ENCODE measurements at regions not wholly inside any gene's neighbourhood (a gene's known extent, or its start where the extent isn't known, plus 50 kb on each side); places are given as distances from the start of the nearest gene placed in this dataset.

GRCh38 chr10:130561681-130562080 lies 425.5 kb downstream of the GLRX3 start:
- DNase-seq (ENCODE audit: low spot score in 2 of 2), result no peak
- H3K36me3 ChIP-seq, result no peaks in the 10 kb centered on the region
- no peak overlapping the region for H3K4me3 ChIP-seq
- WGBS, 2 donors, result 67% methylated on average over 1 of the region's 1 CpG; no CpG with 5 or more reads in 1 of the 2 donors
- no peak for TF ChIP-seq CTCF (IDR thresholded peaks at IDR 0.05)
- no peak for TF ChIP-seq EP300 (IDR thresholded peaks at IDR 0.05)
- TF ChIP-seq POLR2A (IDR thresholded peaks at IDR 0.05), result no peak
- no peak overlapping the region for H3K27ac ChIP-seq
- H3K4me1 ChIP-seq, result no peaks in the 10 kb centered on the region
- H3K27me3 ChIP-seq, result no peaks in the 10 kb centered on the region
- H3K9me3 ChIP-seq, result peaks cover 0 to 4% (median 0%) of the 10 kb centered on the region in 4 donors

- H3K36me3 ChIP-seq, result no peaks in the 10 kb centered on the region
- DNase-seq (ENCODE audit: low spot score in 2 of 2), result no peak
- no peaks in the 10 kb centered on the region for H3K4me1 ChIP-seq
- no peaks in the 10 kb centered on the region for H3K27me3 ChIP-seq
- no peak overlapping the region for H3K4me3 ChIP-seq
- TF ChIP-seq EP300 (IDR thresholded peaks at IDR 0.05) (no peak), POLR2A (IDR thresholded peaks at IDR 0.05) (no peak), CTCF (IDR thresholded peaks at IDR 0.05) (no peak)
- no peak overlapping the region for H3K27ac ChIP-seq
- 64 to 68% methylated on average over 12 of the region's 12 CpGs for WGBS, 2 donors
- peaks cover 0 to 3% (median 0%) of the 10 kb centered on the region in 4 donors for H3K9me3 ChIP-seq
These were observed 430.8 kb downstream of the GLRX3 start for GRCh38 chr10:130567011-130567410.

GRCh38 chr10:130567436-130567835 lies 431.2 kb downstream of the GLRX3 start:
- Histone ChIP-seq H3K4me1 (no peaks in the 10 kb centered on the region), H3K27ac (no peak overlapping the region), H3K9me3 (peaks cover 0 to 3% (median 0%) of the 10 kb centered on the region in 4 donors), H3K4me3 (no peak overlapping the region), H3K27me3 (no peaks in the 10 kb centered on the region), H3K36me3 (no peaks in the 10 kb centered on the region)
- 92 to 94% methylated on average over 27 to 31 of the region's 31 CpGs for WGBS, 2 donors
- TF ChIP-seq CTCF (IDR thresholded peaks at IDR 0.05), result no peak
- no peak for TF ChIP-seq EP300 (IDR thresholded peaks at IDR 0.05)
- no peak for TF ChIP-seq POLR2A (IDR thresholded peaks at IDR 0.05)
- DNase-seq (ENCODE audit: low spot score in 2 of 2), result no peak

- Histone ChIP-seq H3K4me1 (no peaks in the 10 kb centered on the region), H3K4me3 (no peak overlapping the region), H3K27ac (no peak overlapping the region), H3K27me3 (no peaks in the 10 kb centered on the region), H3K9me3 (peaks cover 0 to 7% (median 0%) of the 10 kb centered on the region in 4 donors), H3K36me3 (no peaks in the 10 kb centered on the region)
- 80 to 87% methylated on average over 18 of the region's 18 CpGs for WGBS, 2 donors
- no peak for DNase-seq (ENCODE audit: low spot score in 2 of 2)
- TF ChIP-seq POLR2A (IDR thresholded peaks at IDR 0.05), result no peak
- TF ChIP-seq CTCF (IDR thresholded peaks at IDR 0.05), result no peak
- no peak for TF ChIP-seq EP300 (IDR thresholded peaks at IDR 0.05)
These were observed 432.1 kb downstream of the GLRX3 start for GRCh38 chr10:130568246-130568645.

- no peaks in the 10 kb centered on the region for H3K36me3 ChIP-seq
- no peaks in the 10 kb centered on the region for H3K4me1 ChIP-seq
- H3K27ac ChIP-seq, result no peak overlapping the region
- TF ChIP-seq EP300 (IDR thresholded peaks at IDR 0.05) (no peak), CTCF (IDR thresholded peaks at IDR 0.05) (no peak), POLR2A (IDR thresholded peaks at IDR 0.05) (no peak)
- 41 to 46% methylated on average over 7 of the region's 7 CpGs for WGBS, 2 donors
- no peak for DNase-seq (ENCODE audit: low spot score in 2 of 2)
- peaks cover 0 to 7% (median 0%) of the 10 kb centered on the region in 4 donors for H3K9me3 ChIP-seq
- H3K27me3 ChIP-seq, result no peaks in the 10 kb centered on the region
- H3K4me3 ChIP-seq, result no peak overlapping the region
These were observed 433.9 kb downstream of the GLRX3 start for GRCh38 chr10:130570074-130570473.
